ENCODE measurements at regions not wholly inside any gene's neighbourhood (a gene's known extent, or its start where the extent isn't known, plus 50 kb on each side); places are given as distances from the start of the nearest gene placed in this dataset.

DNA sequence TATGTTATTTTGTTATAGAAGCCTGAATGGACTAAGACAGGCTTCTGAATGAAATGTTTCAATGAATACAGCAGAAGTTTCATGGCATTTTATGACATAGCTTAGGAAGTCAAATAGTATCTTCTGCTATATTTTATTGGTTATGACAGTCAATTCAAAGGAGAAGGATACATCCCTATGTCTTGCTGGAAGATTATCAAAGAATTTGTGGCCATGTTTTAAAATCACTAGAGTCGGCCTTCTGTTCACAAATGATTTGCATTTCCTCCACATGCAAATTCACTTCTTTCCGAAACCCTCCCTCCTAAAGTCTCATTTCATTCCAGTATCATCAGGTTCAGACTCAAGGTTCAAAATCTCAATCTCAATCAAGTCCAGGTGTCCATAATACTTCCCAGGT lies 679.2 kb upstream of the ADAMTS5 start:
- no peaks in the 10 kb centered on the region for H3K27me3 ChIP-seq (ENCODE audit: insufficient read depth, low read length)
- H3K36me3 ChIP-seq (ENCODE audit: control insufficient read depth in 1 of 2, insufficient read depth in 2 of 2, low read length in 2 of 2), result no peaks in the 10 kb centered on the region
- H3K18ac ChIP-seq (ENCODE audit: low read length), result no peak overlapping the region
- no peak overlapping the region for H3K9ac ChIP-seq (ENCODE audit: low read length)
- H4K91ac ChIP-seq (ENCODE audit: low read depth, low read length), result no peak overlapping the region
- no peak overlapping the region for H3K14ac ChIP-seq (ENCODE audit: low read length)
- H4K12ac ChIP-seq (ENCODE audit: low read depth, low read length), result no peak overlapping the region
- no peak overlapping the region for H2AK5ac ChIP-seq (ENCODE audit: low read length)
- DNase-seq, result no peak
- no peak overlapping the region for H2BK120ac ChIP-seq (ENCODE audit: insufficient read depth, low read length, poor library complexity)
- no peaks in the 10 kb centered on the region for H3K79me1 ChIP-seq (ENCODE audit: low read length)
- H3K9me3 ChIP-seq (ENCODE audit: insufficient read depth, low read depth, low read length), result no peaks in the 10 kb centered on the region
- no peak overlapping the region for H3K4ac ChIP-seq (ENCODE audit: low read depth, low read length)
- H2BK12ac ChIP-seq (ENCODE audit: low read length), result no peak overlapping the region
- no peak overlapping the region for H3K4me3 ChIP-seq (ENCODE audit: low read depth, low read length)
- H3K79me2 ChIP-seq (ENCODE audit: control insufficient read depth, insufficient read depth, low read length, poor library complexity), result no peaks in the 10 kb centered on the region
- no peak overlapping the region for H3K4me2 ChIP-seq (ENCODE audit: low read length)
- no peak overlapping the region for H3K23ac ChIP-seq (ENCODE audit: low read length)
- H3K27ac ChIP-seq (ENCODE audit: low read depth, low read length), result no peak overlapping the region
- no peak overlapping the region for H2AFZ ChIP-seq (ENCODE audit: insufficient read depth, low read length, poor library complexity)
- WGBS (ENCODE audit: extremely low coverage, insufficient coverage, insufficient read length), result no CpG with 5 or more reads among the region's 2 CpGs
- H2BK5ac ChIP-seq (ENCODE audit: low read depth, low read length, poor library complexity), result no peak overlapping the region
- no peaks in the 10 kb centered on the region for H3K4me1 ChIP-seq (ENCODE audit: control insufficient read depth in 1 of 2, insufficient read depth in 2 of 2, low read length in 2 of 2)
- no peak overlapping the region for H4K8ac ChIP-seq (ENCODE audit: low read depth, low read length)

DNA sequence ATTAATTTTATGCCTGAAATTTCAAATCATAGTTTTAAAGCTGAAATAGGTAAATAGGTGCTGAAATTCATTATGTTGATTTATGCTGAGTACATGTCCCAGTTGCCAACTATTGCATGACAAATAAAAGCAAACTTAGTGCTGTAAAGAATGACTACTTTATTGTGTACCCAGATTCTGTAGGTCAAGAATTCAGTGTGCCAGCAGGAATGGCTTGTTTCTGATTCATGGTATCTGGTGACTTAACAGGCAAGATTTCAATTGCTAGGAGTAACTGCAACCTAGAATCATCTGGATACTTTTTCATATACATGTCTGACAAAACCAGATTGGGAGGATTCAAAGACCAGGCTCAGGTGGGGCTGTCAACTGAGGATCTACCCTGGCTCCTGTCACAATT lies 678.4 kb upstream of the ADAMTS5 start:
- Histone ChIP-seq H4K12ac (ENCODE audit: low read depth, low read length) (no peak overlapping the region), H2AFZ (ENCODE audit: insufficient read depth, low read length, poor library complexity) (no peak overlapping the region), H4K91ac (ENCODE audit: low read depth, low read length) (no peak overlapping the region), H2BK12ac (ENCODE audit: low read length) (no peak overlapping the region), H3K4me3 (ENCODE audit: low read depth, low read length) (no peak overlapping the region), H3K79me1 (ENCODE audit: low read length) (no peaks in the 10 kb centered on the region), H3K4me1 (ENCODE audit: control insufficient read depth in 1 of 2, insufficient read depth in 2 of 2, low read length in 2 of 2) (no peaks in the 10 kb centered on the region), H2AK5ac (ENCODE audit: low read length) (no peak overlapping the region), H3K27me3 (ENCODE audit: insufficient read depth, low read length) (no peaks in the 10 kb centered on the region), H3K36me3 (ENCODE audit: control insufficient read depth in 1 of 2, insufficient read depth in 2 of 2, low read length in 2 of 2) (no peaks in the 10 kb centered on the region), H3K14ac (ENCODE audit: low read length) (no peak overlapping the region), H3K9ac (ENCODE audit: low read length) (no peak overlapping the region), H3K27ac (ENCODE audit: low read depth, low read length) (no peak overlapping the region), H2BK120ac (ENCODE audit: insufficient read depth, low read length, poor library complexity) (no peak overlapping the region), H4K8ac (ENCODE audit: low read depth, low read length) (no peak overlapping the region), H3K4ac (ENCODE audit: low read depth, low read length) (no peak overlapping the region), H3K4me2 (ENCODE audit: low read length) (no peak overlapping the region), H3K9me3 (ENCODE audit: insufficient read depth, low read depth, low read length) (no peaks in the 10 kb centered on the region), H2BK5ac (ENCODE audit: low read depth, low read length, poor library complexity) (no peak overlapping the region), H3K23ac (ENCODE audit: low read length) (no peak overlapping the region), H3K18ac (ENCODE audit: low read length) (no peak overlapping the region), H3K79me2 (ENCODE audit: control insufficient read depth, insufficient read depth, low read length, poor library complexity) (no peaks in the 10 kb centered on the region)
- DNase-seq, result no peak

DNA sequence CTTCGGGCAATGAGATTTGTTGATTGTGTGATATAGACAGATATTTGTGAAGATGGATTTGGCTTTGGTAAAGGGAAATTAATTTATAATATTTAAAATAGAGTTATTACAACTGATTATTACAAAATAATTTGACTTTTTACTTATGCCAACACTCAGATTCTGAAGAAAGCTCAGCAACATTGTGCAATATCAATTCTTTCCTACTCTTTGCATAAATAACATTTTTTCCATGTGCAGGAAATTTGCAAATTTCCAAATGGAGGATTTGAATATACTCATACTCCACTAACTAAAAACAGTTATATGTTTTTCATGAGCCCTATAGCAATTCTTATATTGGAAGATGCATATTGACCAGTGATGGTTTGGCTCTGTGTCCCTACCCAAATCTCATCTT lies 676.4 kb upstream of the ADAMTS5 start:
- no peaks in the 10 kb centered on the region for H3K79me1 ChIP-seq (ENCODE audit: low read length)
- H3K79me2 ChIP-seq (ENCODE audit: control insufficient read depth, insufficient read depth, low read length, poor library complexity), result no peaks in the 10 kb centered on the region
- no peaks in the 10 kb centered on the region for H3K27me3 ChIP-seq (ENCODE audit: insufficient read depth, low read length)
- H3K27ac ChIP-seq (ENCODE audit: low read depth, low read length), result no peak overlapping the region
- H3K36me3 ChIP-seq (ENCODE audit: control insufficient read depth in 1 of 2, insufficient read depth in 2 of 2, low read length in 2 of 2), result no peaks in the 10 kb centered on the region
- H3K4me1 ChIP-seq (ENCODE audit: control insufficient read depth in 1 of 2, insufficient read depth in 2 of 2, low read length in 2 of 2), result no peaks in the 10 kb centered on the region
- H4K12ac ChIP-seq (ENCODE audit: low read depth, low read length), result no peak overlapping the region
- no peak for DNase-seq
- no CpG with 5 or more reads among the region's 1 CpG for whole genome bisulfite sequencing (ENCODE audit: extremely low coverage, insufficient coverage, insufficient read length)
- H2AK5ac ChIP-seq (ENCODE audit: low read length), result no peak overlapping the region
- no peak overlapping the region for H3K4me2 ChIP-seq (ENCODE audit: low read length)
- no peak overlapping the region for H4K91ac ChIP-seq (ENCODE audit: low read depth, low read length)
- H2BK5ac ChIP-seq (ENCODE audit: low read depth, low read length, poor library complexity), result no peak overlapping the region
- no peak overlapping the region for H4K8ac ChIP-seq (ENCODE audit: low read depth, low read length)
- H3K23ac ChIP-seq (ENCODE audit: low read length), result no peak overlapping the region
- H3K4ac ChIP-seq (ENCODE audit: low read depth, low read length), result no peak overlapping the region
- no peak overlapping the region for H2BK120ac ChIP-seq (ENCODE audit: insufficient read depth, low read length, poor library complexity)
- no peak overlapping the region for H3K4me3 ChIP-seq (ENCODE audit: low read depth, low read length)
- no peak overlapping the region for H2BK12ac ChIP-seq (ENCODE audit: low read length)
- no peak overlapping the region for H3K9ac ChIP-seq (ENCODE audit: low read length)
- no peak overlapping the region for H3K14ac ChIP-seq (ENCODE audit: low read length)
- H2AFZ ChIP-seq (ENCODE audit: insufficient read depth, low read length, poor library complexity), result no peak overlapping the region
- H3K9me3 ChIP-seq (ENCODE audit: insufficient read depth, low read depth, low read length), result no peaks in the 10 kb centered on the region
- H3K18ac ChIP-seq (ENCODE audit: low read length), result no peak overlapping the region

DNA sequence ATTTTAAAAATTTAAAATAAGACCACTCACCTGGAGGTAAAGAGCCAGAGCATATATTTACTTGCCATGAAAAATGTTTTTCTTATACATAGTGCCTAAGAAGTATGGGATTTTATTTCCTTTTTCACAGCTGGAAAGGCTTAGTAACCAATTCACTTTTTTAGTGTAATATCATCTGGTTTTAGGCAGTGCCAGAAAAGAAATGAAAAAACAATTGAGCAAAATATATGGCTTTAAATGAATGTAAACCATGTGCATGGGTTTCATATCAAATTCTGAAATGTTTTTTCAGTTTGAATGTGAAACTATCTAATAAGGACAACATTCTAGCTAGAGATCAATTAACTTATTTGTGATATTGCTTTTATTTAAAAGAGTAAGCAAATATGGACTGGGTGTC lies 672.4 kb upstream of the ADAMTS5 start:
- no peak overlapping the region for H4K91ac ChIP-seq (ENCODE audit: low read depth, low read length)

DNA sequence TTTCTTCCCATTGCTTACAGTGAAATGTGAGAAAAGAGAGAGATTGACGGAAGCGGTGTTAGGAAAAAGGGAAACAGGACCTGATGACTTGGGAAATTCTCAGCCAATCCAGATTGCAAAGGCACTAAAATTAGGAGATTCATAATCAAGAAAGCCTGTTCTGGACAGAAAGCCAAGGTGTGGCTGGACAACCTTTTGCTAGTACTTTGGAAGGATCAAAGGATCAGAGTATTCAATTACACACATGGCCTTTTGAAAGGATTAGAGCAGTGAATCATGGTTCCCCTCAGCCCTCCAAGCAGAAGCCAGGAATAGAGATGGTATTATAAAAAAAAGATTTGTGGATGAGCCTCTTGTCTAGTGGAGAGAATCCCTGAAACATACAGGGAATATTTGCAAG lies 669.8 kb upstream of the ADAMTS5 start:
- Histone ChIP-seq H3K4me1 (ENCODE audit: control insufficient read depth in 1 of 2, insufficient read depth in 2 of 2, low read length in 2 of 2) (no peaks in the 10 kb centered on the region), H3K4me2 (ENCODE audit: low read length) (no peak overlapping the region), H3K4me3 (ENCODE audit: low read depth, low read length) (no peak overlapping the region), H3K9me3 (ENCODE audit: insufficient read depth, low read depth, low read length) (no peaks in the 10 kb centered on the region), H3K14ac (ENCODE audit: low read length) (no peak overlapping the region), H4K8ac (ENCODE audit: low read depth, low read length) (no peak overlapping the region), H2BK12ac (ENCODE audit: low read length) (no peak overlapping the region), H3K23ac (ENCODE audit: low read length) (no peak overlapping the region), H3K79me2 (ENCODE audit: control insufficient read depth, insufficient read depth, low read length, poor library complexity) (no peaks in the 10 kb centered on the region), H3K79me1 (ENCODE audit: low read length) (no peaks in the 10 kb centered on the region), H3K27me3 (ENCODE audit: insufficient read depth, low read length) (no peaks in the 10 kb centered on the region), H4K12ac (ENCODE audit: low read depth, low read length) (no peak overlapping the region), H4K91ac (ENCODE audit: low read depth, low read length) (no peak overlapping the region), H2BK5ac (ENCODE audit: low read depth, low read length, poor library complexity) (no peak overlapping the region), H3K4ac (ENCODE audit: low read depth, low read length) (no peak overlapping the region), H3K9ac (ENCODE audit: low read length) (no peak overlapping the region), H3K36me3 (ENCODE audit: control insufficient read depth in 1 of 2, insufficient read depth in 2 of 2, low read length in 2 of 2) (no peaks in the 10 kb centered on the region), H2AK5ac (ENCODE audit: low read length) (no peak overlapping the region), H3K18ac (ENCODE audit: low read length) (no peak overlapping the region), H2AFZ (ENCODE audit: insufficient read depth, low read length, poor library complexity) (no peak overlapping the region), H3K27ac (ENCODE audit: low read depth, low read length) (no peak overlapping the region), H2BK120ac (ENCODE audit: insufficient read depth, low read length, poor library complexity) (no peak overlapping the region)
- WGBS (ENCODE audit: extremely low coverage, insufficient coverage, insufficient read length), result no CpG with 5 or more reads among the region's 2 CpGs
- no peak for DNase-seq

More for the DNA sequence above, 672.4 kb upstream of the ADAMTS5 start:
- Histone ChIP-seq H4K12ac (ENCODE audit: low read depth, low read length) (no peak overlapping the region), H3K79me1 (ENCODE audit: low read length) (no peaks in the 10 kb centered on the region), H2BK120ac (ENCODE audit: insufficient read depth, low read length, poor library complexity) (no peak overlapping the region), H3K9me3 (ENCODE audit: insufficient read depth, low read depth, low read length) (no peaks in the 10 kb centered on the region), H2AK5ac (ENCODE audit: low read length) (no peak overlapping the region), H2AFZ (ENCODE audit: insufficient read depth, low read length, poor library complexity) (no peak overlapping the region), H4K8ac (ENCODE audit: low read depth, low read length) (no peak overlapping the region), H3K27me3 (ENCODE audit: insufficient read depth, low read length) (no peaks in the 10 kb centered on the region), H3K23ac (ENCODE audit: low read length) (no peak overlapping the region), H3K4ac (ENCODE audit: low read depth, low read length) (no peak overlapping the region), H3K4me1 (ENCODE audit: control insufficient read depth in 1 of 2, insufficient read depth in 2 of 2, low read length in 2 of 2) (no peaks in the 10 kb centered on the region), H3K4me2 (ENCODE audit: low read length) (no peak overlapping the region), H2BK5ac (ENCODE audit: low read depth, low read length, poor library complexity) (no peak overlapping the region), H3K4me3 (ENCODE audit: low read depth, low read length) (no peak overlapping the region), H3K27ac (ENCODE audit: low read depth, low read length) (no peak overlapping the region), H2BK12ac (ENCODE audit: low read length) (no peak overlapping the region), H3K9ac (ENCODE audit: low read length) (no peak overlapping the region), H3K18ac (ENCODE audit: low read length) (no peak overlapping the region), H3K14ac (ENCODE audit: low read length) (no peak overlapping the region), H3K79me2 (ENCODE audit: control insufficient read depth, insufficient read depth, low read length, poor library complexity) (no peaks in the 10 kb centered on the region), H3K36me3 (ENCODE audit: control insufficient read depth in 1 of 2, insufficient read depth in 2 of 2, low read length in 2 of 2) (no peaks in the 10 kb centered on the region)
- no peak for DNase-seq
